ENCODE measurements at regions not wholly inside any gene's neighbourhood (a gene's known extent, or its start where the extent isn't known, plus 50 kb on each side); places are given as distances from the start of the nearest gene placed in this dataset.

- no peak overlapping the region for H3K27ac ChIP-seq
- TF ChIP-seq ZFX (IDR thresholded peaks at IDR 0.05; ENCODE audit: borderline replicate concordance): no peak
- TF ChIP-seq, protein P1, sequence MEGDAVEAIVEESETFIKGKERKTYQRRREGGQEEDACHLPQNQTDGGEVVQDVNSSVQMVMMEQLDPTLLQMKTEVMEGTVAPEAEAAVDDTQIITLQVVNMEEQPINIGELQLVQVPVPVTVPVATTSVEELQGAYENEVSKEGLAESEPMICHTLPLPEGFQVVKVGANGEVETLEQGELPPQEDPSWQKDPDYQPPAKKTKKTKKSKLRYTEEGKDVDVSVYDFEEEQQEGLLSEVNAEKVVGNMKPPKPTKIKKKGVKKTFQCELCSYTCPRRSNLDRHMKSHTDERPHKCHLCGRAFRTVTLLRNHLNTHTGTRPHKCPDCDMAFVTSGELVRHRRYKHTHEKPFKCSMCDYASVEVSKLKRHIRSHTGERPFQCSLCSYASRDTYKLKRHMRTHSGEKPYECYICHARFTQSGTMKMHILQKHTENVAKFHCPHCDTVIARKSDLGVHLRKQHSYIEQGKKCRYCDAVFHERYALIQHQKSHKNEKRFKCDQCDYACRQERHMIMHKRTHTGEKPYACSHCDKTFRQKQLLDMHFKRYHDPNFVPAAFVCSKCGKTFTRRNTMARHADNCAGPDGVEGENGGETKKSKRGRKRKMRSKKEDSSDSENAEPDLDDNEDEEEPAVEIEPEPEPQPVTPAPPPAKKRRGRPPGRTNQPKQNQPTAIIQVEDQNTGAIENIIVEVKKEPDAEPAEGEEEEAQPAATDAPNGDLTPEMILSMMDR (IDR thresholded peaks at IDR 0.05): no peak
Measured at GRCh38 chr2:239528883-239529282, 128.1 kb upstream of the HDAC4 start.

DNA sequence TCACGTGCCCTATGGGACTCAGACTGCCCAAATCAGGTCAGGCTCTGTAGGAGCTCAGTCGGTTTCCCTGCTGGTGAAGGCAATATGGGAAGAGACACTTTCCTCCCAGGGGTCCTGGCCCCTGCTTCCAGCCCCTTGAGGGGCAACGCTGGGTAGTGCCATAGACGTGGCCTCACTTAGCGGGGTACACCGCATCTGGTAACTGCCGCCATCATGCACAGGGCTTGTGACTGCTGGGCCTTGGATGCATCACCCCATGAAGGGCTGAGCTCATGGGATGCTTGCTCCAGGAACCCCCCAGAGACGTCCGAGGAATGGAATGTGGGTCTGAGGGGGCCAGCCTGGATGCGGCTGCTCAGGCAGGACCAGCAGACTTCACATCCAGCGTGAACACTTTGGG, 127.3 kb upstream of the HDAC4 start:
- H3K27ac ChIP-seq: no peak overlapping the region
- no peak for TF ChIP-seq ZFX (IDR thresholded peaks at IDR 0.05; ENCODE audit: borderline replicate concordance)
- TF ChIP-seq, protein P1 (IDR thresholded peaks at IDR 0.05): no peak

- no peak overlapping the region for H3K27ac ChIP-seq
- no peak for TF ChIP-seq ZFX (IDR thresholded peaks at IDR 0.05; ENCODE audit: borderline replicate concordance)
- TF ChIP-seq, protein P1 (IDR thresholded peaks at IDR 0.05): no peak
Measured at GRCh38 chr2:239526666-239527415, 126.0 kb upstream of the HDAC4 start.

- TF ChIP-seq ZFX (IDR thresholded peaks at IDR 0.05; ENCODE audit: borderline replicate concordance): no peak
- TF ChIP-seq, protein P1 (IDR thresholded peaks at IDR 0.05): no peak
- H3K27ac ChIP-seq: no peak overlapping the region
Measured at GRCh38 chr2:239526038-239526437, 125.2 kb upstream of the HDAC4 start.

DNA sequence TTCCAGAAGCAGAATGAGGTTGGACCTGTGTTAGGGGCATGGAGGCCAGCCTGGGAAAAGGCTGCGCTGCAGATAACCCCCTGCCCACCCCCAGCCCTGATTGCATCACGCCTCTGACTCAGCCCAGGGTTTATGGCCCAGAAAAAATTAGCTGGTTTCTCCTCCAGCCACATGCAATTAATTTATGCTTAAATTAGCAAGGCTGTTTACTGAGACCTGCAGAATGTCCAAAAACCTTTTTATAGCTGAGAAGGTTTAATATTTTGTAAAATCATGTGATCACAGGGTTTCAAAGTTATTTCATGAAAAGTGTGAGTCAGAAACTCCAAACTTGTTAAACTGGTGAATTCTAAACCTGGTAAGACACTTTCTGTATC, 123.1 kb upstream of the HDAC4 start:
- no peak overlapping the region for H3K27ac ChIP-seq
- TF ChIP-seq, protein P1 (IDR thresholded peaks at IDR 0.05): no peak
- no peak for TF ChIP-seq ZFX (IDR thresholded peaks at IDR 0.05; ENCODE audit: borderline replicate concordance)

- TF ChIP-seq, protein P1 (IDR thresholded peaks at IDR 0.05): no peak
- H3K27ac ChIP-seq: no peak overlapping the region
Measured at GRCh38 chr2:239523147-239523953, 122.5 kb upstream of the HDAC4 start.

DNA sequence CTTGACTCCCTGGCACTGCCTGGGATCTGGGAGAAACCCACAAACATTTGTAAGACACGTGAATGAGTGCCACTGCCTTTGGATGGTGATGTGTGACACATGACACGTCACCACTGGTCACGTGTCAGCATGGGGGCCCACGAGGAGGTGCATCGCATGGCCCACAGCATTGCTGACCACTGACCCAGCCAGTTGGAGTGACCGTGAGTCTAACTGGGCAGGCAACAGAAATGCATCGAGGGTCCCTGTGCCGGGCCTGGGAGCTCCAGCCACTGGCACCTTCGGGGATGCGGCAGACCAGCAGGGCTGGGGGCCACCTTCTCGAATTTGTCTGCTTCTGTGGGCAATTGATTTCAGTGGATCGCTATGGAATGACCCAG, 121.9 kb upstream of the HDAC4 start:
- H3K27ac ChIP-seq: no peak overlapping the region
- TF ChIP-seq, protein P1 (IDR thresholded peaks at IDR 0.05): no peak
- TF ChIP-seq ZFX (IDR thresholded peaks at IDR 0.05; ENCODE audit: borderline replicate concordance): no peak

Data from 22Rv1 (cell line).